Stomach (tissue), 8 donors: ENCODE measurements at regions not wholly inside any gene's neighbourhood (a gene's known extent, or its start where the extent isn't known, plus 50 kb on each side); places are given as distances from the start of the nearest gene placed in this dataset.

Experiments
- DNase-seq, 2 donors: peaks; one replicate each; pipeline versions ENCODE4 v3.0.0 to v3.0.0-alpha.2; 2013 to 2019
- H3K27ac ChIP-seq, 5 donors: fragments of 200-600 bp in 4 of 5; sonication (generic) in 4 of 5; one replicate each; pipeline ENCODE4 v1.5.1; 2013 to 2019; ENCODE audit warnings: mild to moderate bottlenecking in 1 of 5, moderate library complexity in 1 of 5
- H3K27me3 ChIP-seq, 3 donors: fragments of 200-600 bp; sonication (generic); one replicate each; pipeline ENCODE4 v1.5.1; 2017 to 2019; ENCODE audit warnings: mixed run types in 1 of 3
- H3K36me3 ChIP-seq, 4 donors: fragments of 200-600 bp; sonication (generic); 1 replicate in 3 of 4; 2 replicates in 1 of 4; pipeline ENCODE4 v1.5.1; 2016 to 2019
- H3K4me1 ChIP-seq, 4 donors: fragments of 200-600 bp; sonication (generic); one replicate each; pipeline ENCODE4 v1.5.1; 2016 to 2019
- H3K4me3 ChIP-seq, 4 donors: fragments of 200-600 bp; sonication (generic) in 3 of 4; one replicate each; pipeline ENCODE4 v1.5.1; 2016 to 2019; ENCODE audit warnings: mild to moderate bottlenecking in 1 of 4
- H3K9me3 ChIP-seq, 4 donors: fragments of 200-600 bp; sonication (generic); one replicate each; pipeline ENCODE4 v1.5.1; 2016 to 2019
- CTCF ChIP-seq, 7 experiments: fragments of 450-650 bp in 4 of 7; fragments of 200-600 bp in 3 of 7; sonication (generic) in 3 of 7; IDR thresholded peaks; one replicate each; pipeline ENCODE4 v1.5.1; 2016 to 2019; ENCODE audit warnings: antibody characterized with exemption in 7 of 7, control low read depth in 2 of 7, mild to moderate bottlenecking in 1 of 7
- EP300 ChIP-seq: sonication (generic); formaldehyde crosslinking; IDR thresholded peaks from one replicate; pipeline ENCODE4 v1.6.1; 2017; ENCODE audit warnings: antibody characterized with exemption
- POLR2A ChIP-seq, 4 donors: fragments of 450-650 bp; IDR thresholded peaks; one replicate each; pipeline ENCODE4 v1.6.1; 2016; ENCODE audit warnings: antibody characterized with exemption in 4 of 4, control low read depth in 2 of 4, mild to moderate bottlenecking in 1 of 4, moderate library complexity in 1 of 4
- POLR2AphosphoS5 ChIP-seq, 3 donors: sonication (generic); formaldehyde crosslinking; IDR thresholded peaks; one replicate each; pipeline ENCODE4 v1.6.1; 2016; ENCODE audit warnings: antibody characterized with exemption in 3 of 3
- WGBS, 5 donors: extraction: QIAGEN DNeasy Blood & Tissue Kit in 3 of 5; methylation state at CpG; one replicate each; pipeline versions ENCODE4 v1.1.5 to v1.1.7; 2013 to 2018; 5-methylcytosine and 5-hydroxymethylcytosine counted together
- intact Hi-C: fragments of 100-400 bp; cut with DNase I; formaldehyde crosslinking; loops from one replicate; pipeline ENCODE4 v1.15.1; 2023; ENCODE audit warnings: low total_unique reads
- donor health status: healthy with polysubstance abuse.
- donor health status: Bipolar disorder and iron deficiency.
- donor health status: healthy.

GRCh38 chr7:125467996-125468854 lies 538.6 kb upstream of the POT1 start:
- no peaks in the 10 kb centered on the region for H3K36me3 ChIP-seq
- H3K9me3 ChIP-seq = peaks cover 0 to 8% (median 2%) of the 10 kb centered on the region in 4 donors
- no peak overlapping the region for H3K27ac ChIP-seq
- H3K4me1 ChIP-seq = no peaks in the 10 kb centered on the region
- no peak for TF ChIP-seq POLR2AphosphoS5 (IDR thresholded peaks at IDR 0.05)
- WGBS, 5 donors = 83 to 92% (median 86%) methylated on average over 9 to 17 of the region's 17 CpGs
- intact Hi-C loops = no loop called here
- no peak overlapping the region for H3K4me3 ChIP-seq
- no peak for DNase-seq
- no peaks in the 10 kb centered on the region for H3K27me3 ChIP-seq

DNA sequence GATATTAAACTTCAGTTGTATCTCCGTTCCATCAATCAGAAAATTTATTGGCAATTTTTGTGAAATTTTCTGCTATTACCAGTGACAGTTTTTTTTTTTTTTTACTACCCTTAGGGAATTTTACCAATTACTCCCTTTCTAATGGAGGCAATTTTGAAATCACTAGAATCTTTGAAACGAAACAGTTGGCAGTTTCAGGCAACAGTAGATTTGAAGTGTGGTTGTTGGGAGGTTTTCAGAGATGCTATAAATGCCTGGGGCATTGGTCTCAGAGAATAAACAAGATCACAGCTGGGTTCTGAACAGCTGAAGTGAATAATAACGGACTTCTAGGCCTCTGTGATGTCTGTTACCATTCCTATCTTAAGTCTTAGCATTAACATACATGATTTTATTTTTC lies 535.9 kb upstream of the POT1 start:
- Histone ChIP-seq H3K27ac (no peak overlapping the region), H3K27me3 (no peaks in the 10 kb centered on the region), H3K4me3 (no peak overlapping the region), H3K36me3 (no peaks in the 10 kb centered on the region), H3K9me3 (peaks cover 0 to 10% (median 2%) of the 10 kb centered on the region in 4 donors), H3K4me1 (no peaks in the 10 kb centered on the region)
- intact Hi-C loops = no loop called here
- TF ChIP-seq EP300 (no peak), POLR2AphosphoS5 (IDR thresholded peaks at IDR 0.05) (no peak)
- DNase-seq = no peak
- 44 to 63% (median 56%) methylated on average over 3 of the region's 3 CpGs for WGBS, 5 donors

DNA sequence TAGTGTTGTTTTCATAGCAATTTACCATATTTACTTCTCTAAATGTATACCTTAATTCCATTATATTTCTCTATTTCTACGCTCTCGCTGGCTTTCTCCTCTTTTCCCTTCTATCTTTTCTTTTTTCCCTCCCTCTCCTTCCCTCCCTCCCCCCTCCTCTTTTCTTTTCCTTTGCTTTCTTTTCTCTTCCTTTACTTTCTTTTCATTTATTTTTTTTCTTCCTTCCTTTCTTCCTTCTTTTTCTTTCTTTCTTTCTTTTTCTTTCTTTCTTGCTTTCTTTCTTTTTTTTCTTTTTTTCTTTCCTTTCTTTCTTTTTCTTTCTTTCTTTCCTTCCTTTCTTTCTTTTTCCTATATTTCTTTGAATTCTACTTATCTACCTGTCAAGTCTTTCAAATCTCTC lies 533.0 kb upstream of the POT1 start:
- WGBS, 5 donors = 87 to 98% (median 93%) methylated on average over 2 of the region's 2 CpGs
- intact Hi-C loops = no loop called here

GRCh38 chr7:125459038-125459437 lies 529.4 kb upstream of the POT1 start:
- H3K27me3 ChIP-seq = no peaks in the 10 kb centered on the region
- no peak overlapping the region for H3K4me3 ChIP-seq
- TF ChIP-seq CTCF (IDR thresholded peaks at IDR 0.05) = no peak
- TF ChIP-seq POLR2A (IDR thresholded peaks at IDR 0.05) = no peak
- no peak for TF ChIP-seq EP300
- TF ChIP-seq POLR2AphosphoS5 (IDR thresholded peaks at IDR 0.05) = no peak
- no peaks in the 10 kb centered on the region for H3K36me3 ChIP-seq
- no peak for DNase-seq
- intact Hi-C loops = no loop called here
- no peak overlapping the region for H3K27ac ChIP-seq
- H3K9me3 ChIP-seq = peaks cover 0 to 36% (median 2%) of the 10 kb centered on the region in 4 donors
- H3K4me1 ChIP-seq = no peaks in the 10 kb centered on the region

More for the DNA sequence above, 533.0 kb upstream of the POT1 start:
- no peaks in the 10 kb centered on the region for H3K4me1 ChIP-seq
- no peaks in the 10 kb centered on the region for H3K36me3 ChIP-seq
- DNase-seq = no peak
- H3K27ac ChIP-seq = no peak overlapping the region
- no peak overlapping the region for H3K4me3 ChIP-seq
- H3K9me3 ChIP-seq = peaks cover 0 to 25% (median 2%) of the 10 kb centered on the region in 4 donors
- TF ChIP-seq EP300 (no peak), CTCF (IDR thresholded peaks at IDR 0.05) (no peak), POLR2A (IDR thresholded peaks at IDR 0.05) (no peak), POLR2AphosphoS5 (IDR thresholded peaks at IDR 0.05) (no peak)
- H3K27me3 ChIP-seq = no peaks in the 10 kb centered on the region

DNA sequence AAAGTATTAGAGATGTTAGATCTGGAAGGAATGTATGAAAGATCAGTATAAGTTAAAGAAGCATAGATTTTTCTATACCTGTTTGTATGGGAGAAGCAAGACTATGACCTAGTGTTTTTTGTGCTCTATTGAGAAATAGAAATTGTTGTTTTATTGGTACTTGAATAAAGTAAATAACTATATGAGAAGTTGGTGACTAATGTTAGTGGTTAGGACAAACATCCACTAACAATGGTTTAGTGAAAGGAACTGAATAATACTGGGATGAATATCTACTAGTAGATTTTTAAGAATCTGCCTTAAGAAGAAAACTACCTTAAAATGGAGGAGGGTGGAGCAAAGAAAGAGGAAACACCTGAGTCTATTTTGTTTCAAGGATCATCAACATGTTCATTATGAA lies 521.1 kb upstream of the POT1 start:
- no peak for DNase-seq
- H3K4me3 ChIP-seq = no peak overlapping the region
- no peak for TF ChIP-seq POLR2A (IDR thresholded peaks at IDR 0.05)
- no peak for TF ChIP-seq EP300
- TF ChIP-seq POLR2AphosphoS5 (IDR thresholded peaks at IDR 0.05) = no peak
- TF ChIP-seq CTCF (IDR thresholded peaks at IDR 0.05) = no peak
- H3K9me3 ChIP-seq = peaks cover 0 to 4% (median 0%) of the 10 kb centered on the region in 4 donors
- intact Hi-C loops = no loop called here
- no peak overlapping the region for H3K27ac ChIP-seq
- H3K27me3 ChIP-seq = no peaks in the 10 kb centered on the region
- no peaks in the 10 kb centered on the region for H3K4me1 ChIP-seq
- no peaks in the 10 kb centered on the region for H3K36me3 ChIP-seq
